H9 (cell line): ENCODE measurements at regions not wholly inside any gene's neighbourhood (a gene's known extent, or its start where the extent isn't known, plus 50 kb on each side); places are given as distances from the start of the nearest gene placed in this dataset.

ENCODE experiments used
- DNase-seq: peaks from one replicate; pipeline ENCODE4 v3.0.0-alpha.2; 2017
- H2AFZ ChIP-seq: one replicate; pipeline ENCODE4 v1.6.1; 2013; ENCODE audit warnings: mild to moderate bottlenecking, low read length, control low read depth, moderate library complexity
- H2AK5ac ChIP-seq: 2 replicates; pipeline ENCODE4 v1.6.1; 2013; ENCODE audit warnings: low read length, control low read depth, mixed read lengths; ENCODE audit not compliant: insufficient read length
- H2BK120ac ChIP-seq: one replicate; pipeline ENCODE4 v1.6.1; 2013; ENCODE audit warnings: low read depth, mild to moderate bottlenecking, low read length, control low read depth, inconsistent platforms; ENCODE audit not compliant: poor library complexity, severe bottlenecking
- H2BK12ac ChIP-seq: 2 replicates; pipeline ENCODE4 v1.6.1; 2013; ENCODE audit warnings: low read length, control low read depth, mixed read lengths, low read depth; ENCODE audit not compliant: insufficient read length
- H2BK15ac ChIP-seq: 2 replicates; pipeline ENCODE4 v1.6.1; 2013; ENCODE audit warnings: low read depth, low read length, control low read depth
- H2BK20ac ChIP-seq: one replicate; pipeline ENCODE4 v1.6.1; 2013; ENCODE audit warnings: low read depth, mild to moderate bottlenecking, low read length, control low read depth, inconsistent platforms; ENCODE audit not compliant: poor library complexity, severe bottlenecking
- H2BK5ac ChIP-seq: 2 replicates; pipeline ENCODE4 v1.6.1; 2013; ENCODE audit warnings: low read length, control low read depth, mixed read lengths; ENCODE audit not compliant: insufficient read length
- H3K14ac ChIP-seq: 2 replicates; pipeline ENCODE4 v1.6.1; 2013; ENCODE audit warnings: low read length, control low read depth; ENCODE audit not compliant: insufficient read depth
- H3K18ac ChIP-seq: 2 replicates; pipeline ENCODE4 v1.6.1; 2013; ENCODE audit warnings: low read depth, mild to moderate bottlenecking, mixed read lengths, low read length, control low read depth; ENCODE audit not compliant: insufficient read length
- H3K23ac ChIP-seq: 2 replicates; pipeline ENCODE4 v1.6.1; 2013; ENCODE audit warnings: low read length, control low read depth, mixed read lengths, low read depth; ENCODE audit not compliant: insufficient read length
- H3K23me2 ChIP-seq: 2 replicates; pipeline ENCODE4 v1.6.1; 2013; ENCODE audit warnings: low read depth, mild to moderate bottlenecking, mixed read lengths, low read length, control low read depth; ENCODE audit not compliant: insufficient read length, poor library complexity, severe bottlenecking
- H3K27ac ChIP-seq: 2 replicates; pipeline ENCODE4 v1.5.1; 2013; ENCODE audit warnings: low read length, control low read depth, mixed read lengths, low read depth; ENCODE audit not compliant: insufficient read length
- H3K27me3 ChIP-seq: 2 replicates; pipeline ENCODE4 v1.6.1; 2013; ENCODE audit warnings: low read length, control low read depth, inconsistent platforms; ENCODE audit not compliant: insufficient read depth
- H3K4ac ChIP-seq: 2 replicates; pipeline ENCODE4 v1.6.1; 2013; ENCODE audit warnings: low read depth, mild to moderate bottlenecking, control low read depth, inconsistent platforms, low read length, moderate library complexity
- H3K4me1 ChIP-seq: 2 replicates; pipeline ENCODE4 v1.6.1; 2013; ENCODE audit warnings: low read length, control low read depth, inconsistent platforms; ENCODE audit not compliant: insufficient read depth
- H3K4me2 ChIP-seq: 2 replicates; pipeline ENCODE4 v1.6.1; 2013; ENCODE audit warnings: low read length, control low read depth, mixed read lengths; ENCODE audit not compliant: insufficient read length, insufficient read depth
- H3K56ac ChIP-seq: 2 replicates; pipeline ENCODE4 v1.6.1; 2013; ENCODE audit warnings: low read depth, mild to moderate bottlenecking, mixed read lengths, low read length, control low read depth; ENCODE audit not compliant: insufficient read length
- H3K79me1 ChIP-seq: 2 replicates; pipeline ENCODE4 v1.6.1; 2013; ENCODE audit warnings: low read depth, mild to moderate bottlenecking, moderate library complexity, low read length, control low read depth, inconsistent platforms; ENCODE audit not compliant: insufficient read depth, poor library complexity, severe bottlenecking
- H3K79me2 ChIP-seq: 2 replicates; pipeline ENCODE4 v1.6.1; 2013; ENCODE audit warnings: low read length, control low read depth, inconsistent platforms; ENCODE audit not compliant: insufficient read depth
- H3K9ac ChIP-seq: 2 replicates; pipeline ENCODE4 v1.6.1; 2013; ENCODE audit warnings: low read length, control low read depth, mixed read lengths; ENCODE audit not compliant: insufficient read length; ENCODE audit errors: extremely low read depth
- H3K9me3 ChIP-seq: one replicate; pipeline ENCODE4 v1.6.1; 2013; ENCODE audit warnings: low read depth, low read length, inconsistent platforms; ENCODE audit not compliant: control insufficient read depth
- H3T11ph ChIP-seq: one replicate; pipeline ENCODE4 v1.6.1; 2013; ENCODE audit warnings: mild to moderate bottlenecking, low read length, control low read depth, inconsistent platforms
- H4K20me1 ChIP-seq: one replicate; pipeline ENCODE4 v1.6.1; 2013; ENCODE audit not compliant: control insufficient read depth, insufficient read length, insufficient read depth
- H4K5ac ChIP-seq: 2 replicates; pipeline ENCODE4 v1.6.1; 2013; ENCODE audit warnings: low read depth, mild to moderate bottlenecking, mixed read lengths, low read length, control low read depth; ENCODE audit not compliant: insufficient read length
- H4K8ac ChIP-seq: replicated peaks from 2 replicates; pipeline ENCODE4 v1.6.1; 2013; ENCODE audit warnings: low read length, control low read depth, mixed read lengths, low read depth; ENCODE audit not compliant: insufficient read length
- H4K91ac ChIP-seq: 2 replicates; pipeline ENCODE4 v1.6.1; 2013; ENCODE audit warnings: low read depth, mild to moderate bottlenecking, moderate library complexity, mixed read lengths, low read length, control low read depth; ENCODE audit not compliant: insufficient read length
- H3K27ac Mint-ChIP-seq, 3 experiments: 2 replicates in 2 of 3; 3 replicates in 1 of 3; pipeline ENCODE4 v1.8.0; 2020 to 2021; ENCODE audit warnings: mixed read lengths in 3 of 3, mild to moderate bottlenecking in 1 of 3, moderate library complexity in 1 of 3
- H3K27me3 Mint-ChIP-seq: 2 replicates; pipeline ENCODE4 v1.8.0; 2021; ENCODE audit warnings: low read depth, mild to moderate bottlenecking, moderate library complexity, mixed read lengths
- H3K36me3 Mint-ChIP-seq, 3 experiments: 2 replicates in 2 of 3; 3 replicates in 1 of 3; pipeline ENCODE4 v1.8.0; 2020 to 2021; ENCODE audit warnings: low read depth in 3 of 3, mixed read lengths in 3 of 3; ENCODE audit not compliant: insufficient read depth in 1 of 3
- H3K4me1 Mint-ChIP-seq, 2 experiments: 2 replicates each; pipeline ENCODE4 v1.8.0; 2020; ENCODE audit warnings: mixed read lengths in 2 of 2
- H3K4me3 Mint-ChIP-seq, 2 experiments: 2 replicates in 1 of 2; 3 replicates in 1 of 2; pipeline ENCODE4 v1.8.0; 2020 to 2021; ENCODE audit warnings: mild to moderate bottlenecking in 2 of 2, mixed read lengths in 2 of 2, moderate library complexity in 1 of 2
- H3K9me3 Mint-ChIP-seq, 2 experiments: 2 replicates in 1 of 2; 3 replicates in 1 of 2; pipeline ENCODE4 v1.8.0; 2020; ENCODE audit warnings: mild to moderate bottlenecking in 2 of 2, mixed read lengths in 2 of 2, moderate library complexity in 1 of 2
- WGBS: extraction: QIAGEN DNeasy Blood & Tissue Kit; methylation state at CpG from one replicate; pipeline ENCODE4 v1.1.7; 2013; ENCODE audit warnings: missing lambda C conversion rate, low lambda C conversion rate, mixed read lengths; ENCODE audit not compliant: insufficient read length; ENCODE audit errors: extremely low coverage; 5-methylcytosine and 5-hydroxymethylcytosine counted together
- TF ChIP-seq, protein P1 (sequence below): fragments of 200-600 bp; sonication (generic); conservative IDR thresholded peaks from 3 replicates; pipeline ENCODE4 v1.8.0; 2021; ENCODE audit warnings: antibody characterized with exemption, mild to moderate bottlenecking

DNA sequence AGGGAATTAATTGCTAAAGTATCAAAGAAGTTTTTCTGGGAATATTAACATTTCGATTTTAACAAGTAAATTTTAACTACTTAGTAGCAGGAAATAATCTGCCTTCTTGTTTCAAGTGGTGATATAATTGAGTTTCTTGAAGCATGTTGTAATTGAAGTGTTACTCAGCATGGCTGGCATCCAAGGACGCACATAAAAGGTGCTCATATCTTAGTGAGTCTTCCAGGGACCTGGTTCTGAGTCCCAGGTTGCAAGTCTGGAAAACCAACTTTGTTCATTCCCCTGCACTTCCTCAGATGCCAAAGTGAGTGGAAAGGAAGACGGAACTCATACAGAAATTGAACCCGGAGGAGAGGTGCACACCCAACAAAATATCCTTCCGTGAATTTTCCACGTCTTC lies 399.6 kb downstream of the NLGN4X start:
- H2AK5ac ChIP-seq: no peak overlapping the region
- no peak overlapping the region for H4K5ac ChIP-seq
- peaks cover 6 to 11% of the 10 kb centered on the region in 2 experiments; a peak in 2 of 4 replicates for H3K4me1 Mint-ChIP-seq
- H2AFZ ChIP-seq: no peak overlapping the region
- H2BK120ac ChIP-seq: no peak overlapping the region
- H4K91ac ChIP-seq: no peak overlapping the region
- H2BK12ac ChIP-seq: no peak overlapping the region
- no peaks in the 10 kb centered on the region; the same call in 1 of the 2 replicates for H3K4me1 ChIP-seq
- H3T11ph ChIP-seq: no peak overlapping the region
- no peak overlapping the region for H3K18ac ChIP-seq
- peaks cover 19% of the 10 kb centered on the region for H3K27me3 Mint-ChIP-seq
- no peak for DNase-seq
- no peaks in the 10 kb centered on the region for H3K23me2 ChIP-seq
- TF ChIP-seq, protein P1, sequence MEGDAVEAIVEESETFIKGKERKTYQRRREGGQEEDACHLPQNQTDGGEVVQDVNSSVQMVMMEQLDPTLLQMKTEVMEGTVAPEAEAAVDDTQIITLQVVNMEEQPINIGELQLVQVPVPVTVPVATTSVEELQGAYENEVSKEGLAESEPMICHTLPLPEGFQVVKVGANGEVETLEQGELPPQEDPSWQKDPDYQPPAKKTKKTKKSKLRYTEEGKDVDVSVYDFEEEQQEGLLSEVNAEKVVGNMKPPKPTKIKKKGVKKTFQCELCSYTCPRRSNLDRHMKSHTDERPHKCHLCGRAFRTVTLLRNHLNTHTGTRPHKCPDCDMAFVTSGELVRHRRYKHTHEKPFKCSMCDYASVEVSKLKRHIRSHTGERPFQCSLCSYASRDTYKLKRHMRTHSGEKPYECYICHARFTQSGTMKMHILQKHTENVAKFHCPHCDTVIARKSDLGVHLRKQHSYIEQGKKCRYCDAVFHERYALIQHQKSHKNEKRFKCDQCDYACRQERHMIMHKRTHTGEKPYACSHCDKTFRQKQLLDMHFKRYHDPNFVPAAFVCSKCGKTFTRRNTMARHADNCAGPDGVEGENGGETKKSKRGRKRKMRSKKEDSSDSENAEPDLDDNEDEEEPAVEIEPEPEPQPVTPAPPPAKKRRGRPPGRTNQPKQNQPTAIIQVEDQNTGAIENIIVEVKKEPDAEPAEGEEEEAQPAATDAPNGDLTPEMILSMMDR: no peak
- H3K27ac ChIP-seq: no peak overlapping the region
- no peak overlapping the region for H3K27ac Mint-ChIP-seq
- WGBS: no CpG with 5 or more reads among the region's 6 CpGs
- H4K20me1 ChIP-seq: no peaks in the 10 kb centered on the region
- no peaks in the 10 kb centered on the region for H3K9me3 Mint-ChIP-seq
- no peaks in the 10 kb centered on the region for H3K27me3 ChIP-seq
- H3K9ac ChIP-seq: no peak overlapping the region
- no peak overlapping the region for H3K4me3 Mint-ChIP-seq
- H3K23ac ChIP-seq: no peak overlapping the region
- H2BK20ac ChIP-seq: no peak overlapping the region
- no peak overlapping the region for H4K8ac ChIP-seq
- H3K56ac ChIP-seq: no peak overlapping the region
- H3K9me3 ChIP-seq: no peaks in the 10 kb centered on the region
- no peaks in the 10 kb centered on the region for H3K79me2 ChIP-seq
- H2BK5ac ChIP-seq: no peak overlapping the region
- H2BK15ac ChIP-seq: no peak overlapping the region
- no peaks in the 10 kb centered on the region for H3K79me1 ChIP-seq
- no peak overlapping the region for H3K4ac ChIP-seq
- H3K14ac ChIP-seq: no peak overlapping the region
- H3K36me3 Mint-ChIP-seq: no peaks in the 10 kb centered on the region
- H3K4me2 ChIP-seq: no peak overlapping the region
